ENCODE measurements at regions not wholly inside any gene's neighbourhood (a gene's known extent, or its start where the extent isn't known, plus 50 kb on each side); places are given as distances from the start of the nearest gene placed in this dataset.

DNA sequence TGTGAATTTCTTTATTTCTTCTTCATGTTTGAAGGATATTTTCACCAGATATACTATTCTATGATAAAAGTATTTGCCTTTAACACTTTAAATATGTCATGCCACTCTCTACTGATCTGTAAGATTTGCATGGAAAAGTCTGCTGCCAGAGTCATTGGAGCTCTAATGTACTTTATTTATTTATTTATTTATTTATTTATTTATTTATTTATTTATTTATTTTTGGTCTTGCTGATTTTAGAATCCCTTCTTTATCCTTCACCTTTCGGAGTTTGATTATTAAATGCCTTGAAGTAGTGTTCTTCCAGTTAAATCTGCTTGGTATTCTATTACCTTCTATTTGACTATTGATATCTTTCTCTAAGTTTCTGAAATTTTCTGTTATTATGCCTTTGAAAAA is 1669.6 kb downstream of the OTOL1 start:
- Histone ChIP-seq H4K20me1 (no peaks in the 10 kb centered on the region), H3K27me3 (no peaks in the 10 kb centered on the region), H3K36me3 (no peaks in the 10 kb centered on the region), H3K4me2 (no peak overlapping the region), H3K4me3 (no peak overlapping the region), H3K27ac (no peak overlapping the region), H3K4me1 (no peaks in the 10 kb centered on the region), H3K9me3 (no peaks in the 10 kb centered on the region), H3K9ac (no peak overlapping the region)
- no peak for TF ChIP-seq Cebpa-rat (IDR thresholded peaks at IDR 0.05)

DNA sequence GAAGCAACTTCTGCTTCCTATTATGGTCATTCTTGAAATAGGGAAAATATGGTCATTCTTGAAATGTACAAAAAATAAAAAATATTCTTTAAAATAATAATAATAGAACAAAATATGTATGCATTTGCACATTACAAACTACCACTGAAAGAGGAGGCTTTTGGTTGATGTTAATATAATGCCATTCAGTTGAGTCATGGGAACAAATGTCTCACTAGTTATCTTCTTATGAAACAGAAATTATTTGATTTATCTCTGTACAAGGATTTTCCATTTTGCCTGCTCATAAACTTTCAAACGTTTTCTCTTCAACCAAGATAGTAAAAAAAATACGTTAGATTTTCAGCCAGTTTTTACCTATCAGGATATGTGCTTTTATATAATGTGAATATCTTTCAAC is 1662.7 kb downstream of the OTOL1 start:
- Histone ChIP-seq H3K4me2 (no peak overlapping the region), H3K36me3 (no peaks in the 10 kb centered on the region), H3K27me3 (no peaks in the 10 kb centered on the region), H3K9me3 (no peaks in the 10 kb centered on the region), H3K4me1 (no peaks in the 10 kb centered on the region), H4K20me1 (no peaks in the 10 kb centered on the region), H3K27ac (no peak overlapping the region), H3K4me3 (no peak overlapping the region), H3K9ac (no peak overlapping the region)
- no peak for TF ChIP-seq Cebpa-rat (IDR thresholded peaks at IDR 0.05)

DNA sequence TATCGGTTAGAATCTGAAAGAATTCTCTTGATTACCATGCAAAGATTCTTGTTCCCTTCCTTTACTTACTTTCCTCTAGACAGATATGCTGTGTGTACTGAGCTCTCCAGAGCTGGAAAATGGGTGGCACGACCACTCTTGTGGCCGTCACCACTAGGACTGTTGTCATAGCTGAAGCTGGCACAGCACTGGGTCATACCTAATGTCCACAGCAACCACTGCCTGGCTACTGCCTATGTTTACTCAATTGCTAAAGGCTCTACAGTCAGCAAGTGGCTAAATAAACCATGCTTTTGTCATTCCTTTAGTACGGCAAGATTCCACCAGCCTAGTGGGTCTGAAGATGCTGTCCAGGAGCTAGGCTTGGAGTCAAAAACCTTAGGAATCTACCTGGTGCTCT is 1643.0 kb downstream of the OTOL1 start:
- Histone ChIP-seq H3K36me3 (no peaks in the 10 kb centered on the region), H3K4me3 (no peak overlapping the region), H3K4me2 (no peak overlapping the region), H4K20me1 (no peaks in the 10 kb centered on the region), H3K27me3 (no peaks in the 10 kb centered on the region), H3K9ac (no peak overlapping the region), H3K9me3 (no peaks in the 10 kb centered on the region), H3K27ac (no peak overlapping the region), H3K4me1 (no peaks in the 10 kb centered on the region)
- TF ChIP-seq Cebpa-rat (IDR thresholded peaks at IDR 0.05): no peak

DNA sequence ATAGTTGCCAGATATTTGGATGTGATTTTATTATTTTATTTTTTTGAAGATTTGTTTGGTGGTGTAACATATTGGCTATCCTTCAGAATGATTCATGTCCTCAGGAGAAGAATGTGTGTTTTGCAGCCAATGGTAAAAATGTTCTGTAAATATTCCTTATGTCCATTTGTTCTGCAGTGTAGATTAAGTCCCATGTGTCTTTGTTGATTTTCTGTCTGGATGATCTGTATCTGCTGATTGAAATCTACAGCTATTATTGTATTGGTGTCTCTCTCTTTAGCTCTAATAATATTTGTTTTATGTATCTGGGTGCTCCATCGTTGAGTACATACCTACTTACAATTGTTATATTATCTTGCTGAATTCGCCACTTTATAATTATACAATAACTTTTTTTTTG is 1641.7 kb downstream of the OTOL1 start:
- Histone ChIP-seq H3K9ac (no peak overlapping the region), H3K4me1 (no peaks in the 10 kb centered on the region), H3K9me3 (no peaks in the 10 kb centered on the region), H4K20me1 (no peaks in the 10 kb centered on the region), H3K27ac (no peak overlapping the region), H3K4me3 (no peak overlapping the region), H3K27me3 (no peaks in the 10 kb centered on the region), H3K36me3 (no peaks in the 10 kb centered on the region), H3K4me2 (no peak overlapping the region)
- no peak for TF ChIP-seq Cebpa-rat (IDR thresholded peaks at IDR 0.05)

DNA sequence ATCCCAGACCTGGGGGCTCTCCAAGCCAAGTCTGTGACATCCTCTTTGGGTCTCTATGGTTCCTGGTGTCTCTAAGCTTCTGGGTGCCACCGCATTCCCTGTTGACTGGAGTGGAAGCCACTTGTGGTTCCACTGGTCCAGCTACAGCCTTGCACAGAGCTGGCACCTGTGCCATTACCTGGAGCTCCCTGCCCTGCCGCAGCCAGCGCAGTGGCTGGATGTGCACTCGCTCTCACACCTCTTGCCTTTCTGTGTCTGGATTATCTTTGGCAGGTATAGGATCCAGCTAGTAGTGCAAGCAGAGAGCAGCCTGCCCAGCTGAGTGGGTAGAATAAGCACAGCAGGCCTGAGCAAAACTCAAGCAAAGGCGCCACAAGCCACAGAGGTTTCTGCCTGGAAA is 1635.5 kb downstream of the OTOL1 start:
- Histone ChIP-seq H4K20me1 (no peaks in the 10 kb centered on the region), H3K27me3 (no peaks in the 10 kb centered on the region), H3K4me1 (peaks cover 5% of the 10 kb centered on the region; the same call in 1 of the 2 replicates), H3K9me3 (peaks cover 22% of the 10 kb centered on the region), H3K4me2 (no peak overlapping the region), H3K4me3 (no peak overlapping the region), H3K36me3 (no peaks in the 10 kb centered on the region), H3K9ac (no peak overlapping the region), H3K27ac (no peak overlapping the region)
- TF ChIP-seq Cebpa-rat (IDR thresholded peaks at IDR 0.05): no peak

DNA sequence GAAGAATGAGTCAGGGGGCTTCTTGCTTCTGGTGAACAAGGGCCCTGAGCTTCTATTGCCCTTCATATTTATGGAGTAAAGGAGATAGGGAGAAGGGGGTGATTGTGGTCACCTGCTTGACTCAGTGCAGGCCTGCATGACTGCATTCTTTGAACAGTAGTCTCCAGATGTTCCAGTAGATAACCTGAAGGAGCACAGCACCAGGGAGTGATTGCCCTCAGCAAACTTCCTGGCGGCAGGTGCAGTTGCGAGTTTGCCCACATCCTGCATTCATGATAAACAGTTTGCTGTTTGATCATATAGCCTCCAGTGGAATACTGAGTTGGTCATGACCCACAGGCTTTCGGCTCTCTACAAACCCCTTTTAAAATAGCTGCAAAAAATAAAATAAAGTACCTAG is 1632.7 kb downstream of the OTOL1 start:
- TF ChIP-seq Cebpa-rat (IDR thresholded peaks at IDR 0.05): no peak
- H3K4me2 ChIP-seq: no peak overlapping the region

DNA sequence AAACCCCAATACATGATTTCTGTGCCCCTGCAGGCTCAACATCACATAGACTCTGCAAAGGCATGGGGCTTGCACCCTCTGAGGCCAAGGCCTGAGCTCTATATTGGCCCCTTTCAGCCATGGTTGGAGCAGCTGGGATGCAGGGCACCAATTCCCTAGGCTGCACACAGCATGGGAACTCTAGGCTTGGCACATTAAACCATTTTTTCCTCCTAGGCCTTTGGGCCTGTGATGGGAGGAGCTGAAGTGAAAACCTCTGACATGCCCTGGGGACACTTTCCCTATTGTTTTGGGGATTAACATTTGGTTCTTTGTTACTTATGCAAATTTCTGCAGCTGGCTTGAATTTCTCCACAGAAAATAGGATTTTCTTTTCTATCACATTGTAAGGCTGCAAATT is 1629.5 kb downstream of the OTOL1 start:
- Histone ChIP-seq H3K4me1 (peaks cover 5% of the 10 kb centered on the region; the same call in 1 of the 2 replicates), H3K36me3 (no peaks in the 10 kb centered on the region), H3K9ac (no peak overlapping the region), H3K4me3 (no peak overlapping the region), H3K4me2 (no peak overlapping the region), H3K27me3 (no peaks in the 10 kb centered on the region), H3K27ac (no peak overlapping the region), H4K20me1 (no peaks in the 10 kb centered on the region), H3K9me3 (peaks cover 44% of the 10 kb centered on the region)
- TF ChIP-seq Cebpa-rat (IDR thresholded peaks at IDR 0.05): no peak

More for the DNA sequence above, 1632.7 kb downstream of the OTOL1 start:
- H3K27ac ChIP-seq: no peak overlapping the region
- no peaks in the 10 kb centered on the region for H3K36me3 ChIP-seq
- H3K27me3 ChIP-seq: no peaks in the 10 kb centered on the region
- peaks cover 5% of the 10 kb centered on the region; the same call in 1 of the 2 replicates for H3K4me1 ChIP-seq
- no peak overlapping the region for H3K9ac ChIP-seq
- peaks cover 44% of the 10 kb centered on the region for H3K9me3 ChIP-seq
- no peak overlapping the region for H3K4me3 ChIP-seq
- H4K20me1 ChIP-seq: no peaks in the 10 kb centered on the region

Data from BLaER1 (cell line).